Loucy (cell line): ENCODE measurements at regions not wholly inside any gene's neighbourhood (a gene's known extent, or its start where the extent isn't known, plus 50 kb on each side); places are given as distances from the start of the nearest gene placed in this dataset.

Experiments
- CTCF ChIP-seq: fragments of 200-600 bp; sonication (generic); conservative IDR thresholded peaks from 2 replicates; pipeline ENCODE4 v1.5.1; 2014; ENCODE audit warnings: mild to moderate bottlenecking, antibody characterized with exemption, low read length
- EZH2phosphoT487 ChIP-seq: fragments of 200-600 bp; IDR thresholded peaks from 2 replicates; pipeline ENCODE4 v1.6.1; 2018; ENCODE audit warnings: antibody characterized with exemption, mild to moderate bottlenecking, moderate library complexity, borderline replicate concordance

GRCh38 chr11:24390016-24390415 lies 106.8 kb upstream of the LUZP2 start:
- TF ChIP-seq CTCF (no peak), EZH2phosphoT487 (no peak)
